HCT116 (cell line): ENCODE measurements at regions not wholly inside any gene's neighbourhood (a gene's known extent, or its start where the extent isn't known, plus 50 kb on each side); places are given as distances from the start of the nearest gene placed in this dataset.

Experiments
- ATAC-seq: fragments of 200-7000 bp; cut with Tn5 transposase; 2 replicates; pipeline ENCODE4 v1.9.1; 2020; ENCODE audit warnings: mild to moderate bottlenecking, moderate library complexity
- BruUV-seq: library from RNA; stranded (reverse); fragments of 400-500 nt; replicated peaks from 2 replicates; lab custom pipeline; 2021; lab: Mats Ljungman, UMichigan
- CTCF ChIA-PET: fragments of 300-600 bp; sonication (Branson Sonifier 250); formaldehyde crosslinking; loops from one replicate; lab custom pipeline; 2021; ENCODE audit warnings: antibody characterized with exemption; lab: Charles Lee
- POLR2A ChIA-PET: fragments of 300-600, 350-600 bp; sonication (Branson Sonifier 250); formaldehyde crosslinking; loops from one replicate; lab custom pipeline; 2021; ENCODE audit warnings: antibody characterized with exemption; lab: Charles Lee
- RAD21 ChIA-PET, 2 experiments: fragments of 300-600 bp; sonication (Branson Sonifier 250); formaldehyde crosslinking; loops; one replicate each; lab custom pipeline; 2023; ENCODE audit warnings: low total read pairs in 2 of 2; ENCODE audit not compliant: uncharacterized antibody in 2 of 2, unreplicated experiment in 2 of 2, low non-redundant PET in 1 of 2; lab: Charles Lee
- DNase-seq: peaks from one replicate; pipeline ENCODE4 v3.0.0-alpha.2; 2010; ENCODE audit warnings: low read depth, low spot score
- H2AFZ ChIP-seq: fragments of 200-600 bp; shearing (Covaris generic), sonication (generic); 2 replicates; pipeline ENCODE4 v1.6.1; 2017; ENCODE audit warnings: low read depth, mixed run types, mixed read lengths, antibody characterized with exemption, low read length; ENCODE audit not compliant: poor library complexity, severe bottlenecking
- H3K27ac ChIP-seq: 2 replicates; pipeline ENCODE4 v1.5.1; 2012; ENCODE audit warnings: low read depth, low read length
- H3K27me3 ChIP-seq: fragments of 200-600 bp; sonication (generic); 2 replicates; pipeline ENCODE4 v1.6.1; 2016; ENCODE audit warnings: mixed run types, low read length, mixed read lengths; ENCODE audit not compliant: insufficient read depth
- H3K36me3 ChIP-seq, 2 experiments: fragments of 200-500 bp in 1 of 2; fragments of 200-600 bp in 1 of 2; sonication (Bioruptor generic) in 1 of 2; sonication (generic) in 1 of 2; 2 replicates each; pipeline versions ENCODE4 v1.5.1 to v1.6.1; 2014 to 2016; ENCODE audit warnings: low read length in 2 of 2, inconsistent platforms in 1 of 2, mixed read lengths in 1 of 2, mixed run types in 1 of 2; ENCODE audit not compliant: insufficient read depth in 2 of 2, control insufficient read depth in 1 of 2
- H3K4me1 ChIP-seq, 2 experiments: fragments of 200-600 bp in 1 of 2; sonication (generic) in 1 of 2; 2 replicates each; pipeline versions ENCODE4 v1.5.1 to v1.6.1; 2012 to 2017; ENCODE audit warnings: low read length in 2 of 2, inconsistent platforms in 1 of 2, mild to moderate bottlenecking in 1 of 2, mixed read lengths in 1 of 2, mixed run types in 1 of 2, moderate library complexity in 1 of 2; ENCODE audit not compliant: insufficient read depth in 2 of 2, control insufficient read depth in 1 of 2
- H3K4me2 ChIP-seq: fragments of 200-600 bp; sonication (generic); 2 replicates; pipeline ENCODE4 v1.6.1; 2017; ENCODE audit warnings: mixed run types, low read length, mixed read lengths
- H3K4me3 ChIP-seq, 2 experiments: fragments of 200-600 bp in 1 of 2; sonication (generic) in 1 of 2; replicated peaks in 1 of 2; 2 replicates each; pipeline ENCODE4 v1.5.1; 2011 to 2016; ENCODE audit warnings: low read length in 2 of 2, control low read depth in 1 of 2, low read depth in 1 of 2, mild to moderate bottlenecking in 1 of 2, mixed read lengths in 1 of 2, mixed run types in 1 of 2
- H3K79me2 ChIP-seq: fragments of 200-600 bp; sonication (generic); 2 replicates; pipeline ENCODE4 v1.6.1; 2017; ENCODE audit warnings: mild to moderate bottlenecking, mixed run types, low read length, moderate library complexity, mixed read lengths; ENCODE audit not compliant: insufficient read depth
- H3K9ac ChIP-seq: fragments of 200-600 bp; sonication (generic); 2 replicates; pipeline ENCODE4 v1.6.1; 2016; ENCODE audit warnings: low read length, mixed read lengths
- H3K9me2 ChIP-seq: fragments of 200-600 bp; sonication (generic), shearing (Covaris generic); 2 replicates; pipeline ENCODE4 v1.6.1; 2017; ENCODE audit warnings: mixed run types, mild to moderate bottlenecking, moderate library complexity; ENCODE audit not compliant: insufficient read depth
- H3K9me3 ChIP-seq, 2 experiments: fragments of 200-500 bp in 1 of 2; fragments of 200-600 bp in 1 of 2; sonication (Bioruptor generic) in 1 of 2; sonication (generic) in 1 of 2; 2 replicates each; pipeline ENCODE4 v1.6.1; 2014 to 2017; ENCODE audit warnings: low read length in 2 of 2, mixed read lengths in 2 of 2, inconsistent platforms in 1 of 2, low read depth in 1 of 2, mild to moderate bottlenecking in 1 of 2, mixed run types in 1 of 2, moderate library complexity in 1 of 2; ENCODE audit not compliant: control insufficient read depth in 1 of 2, insufficient read depth in 1 of 2
- H4K20me1 ChIP-seq: fragments of 200-600 bp; sonication (generic), shearing (Covaris generic); 2 replicates; pipeline ENCODE4 v1.6.1; 2017; ENCODE audit warnings: mixed run types, mild to moderate bottlenecking, moderate library complexity; ENCODE audit not compliant: insufficient read depth
- ATF3 ChIP-seq: IDR thresholded peaks from 2 replicates; pipeline ENCODE4 v1.6.1; 2012
- CBX3 ChIP-seq: IDR thresholded peaks from 2 replicates; pipeline ENCODE4 v1.6.1; 2012; ENCODE audit warnings: low read depth
- CEBPB ChIP-seq: IDR thresholded peaks from 2 replicates; pipeline ENCODE4 v1.6.1; 2012; ENCODE audit warnings: low read depth
- CTCF ChIP-seq, 3 experiments: fragments of 200-600 bp in 1 of 3; sonication (generic) in 1 of 3; IDR thresholded peaks in 2 of 3; conservative IDR thresholded peaks in 1 of 3; 2 replicates each; pipeline ENCODE4 v1.5.1; 2012 to 2017; ENCODE audit warnings: low read depth in 2 of 3, low read length in 2 of 3, antibody characterized with exemption in 1 of 3, borderline replicate concordance in 1 of 3, control low read depth in 1 of 3, mild to moderate bottlenecking in 1 of 3, mixed read lengths in 1 of 3, mixed run types in 1 of 3, moderate library complexity in 1 of 3; ENCODE audit not compliant: insufficient read depth in 1 of 3
- EGR1 ChIP-seq: IDR thresholded peaks from 2 replicates; pipeline ENCODE4 v1.6.1; 2012; ENCODE audit warnings: low read depth
- ELF1 ChIP-seq: IDR thresholded peaks from 2 replicates; pipeline ENCODE4 v1.6.1; 2012; ENCODE audit warnings: low read depth, borderline replicate concordance
- EZH2 ChIP-seq: fragments of 200-600 bp; sonication (generic); IDR thresholded peaks from 2 replicates; pipeline ENCODE4 v1.6.1; 2017; ENCODE audit warnings: antibody characterized with exemption, mixed run types
- EZH2phosphoT487 ChIP-seq: fragments of 200-600 bp; IDR thresholded peaks from 2 replicates; pipeline ENCODE4 v1.6.1; 2018; ENCODE audit warnings: antibody characterized with exemption, borderline replicate concordance
- FOSL1 ChIP-seq: IDR thresholded peaks from 2 replicates; pipeline ENCODE4 v1.6.1; 2012; ENCODE audit warnings: low read depth
- JUND ChIP-seq: IDR thresholded peaks from 2 replicates; pipeline ENCODE4 v1.6.1; 2012
- POLR2A ChIP-seq: IDR thresholded peaks from 2 replicates; pipeline ENCODE4 v1.7.0; 2011; ENCODE audit warnings: borderline replicate concordance; ENCODE audit not compliant: insufficient read depth, insufficient read length; ENCODE audit errors: extremely low read depth
- RAD21 ChIP-seq: IDR thresholded peaks from 2 replicates; pipeline ENCODE4 v1.6.1; 2012; ENCODE audit warnings: low read depth, mild to moderate bottlenecking
- SP1 ChIP-seq: IDR thresholded peaks from 2 replicates; pipeline ENCODE4 v1.6.1; 2012; ENCODE audit warnings: low read depth
- SRF ChIP-seq: IDR thresholded peaks from 2 replicates; pipeline ENCODE4 v1.6.1; 2012; ENCODE audit warnings: low read depth
- TCF7L2 ChIP-seq: IDR thresholded peaks from 2 replicates; pipeline ENCODE4 v1.7.0; 2011; ENCODE audit warnings: borderline replicate concordance, inconsistent platforms; ENCODE audit not compliant: insufficient read depth, insufficient read length; ENCODE audit errors: extremely low read depth
- YY1 ChIP-seq: IDR thresholded peaks from 2 replicates; pipeline ENCODE4 v1.6.1; 2011; ENCODE audit warnings: low read length, low read depth, moderate library complexity, mild to moderate bottlenecking; ENCODE audit not compliant: insufficient replicate concordance; ENCODE audit errors: extremely low read depth
- ZFX ChIP-seq: fragments of 450-650 bp; IDR thresholded peaks from 2 replicates; pipeline ENCODE4 v1.6.1; 2017
- ZNF274 ChIP-seq: fragments of 200-500 bp; sonication (Bioruptor generic); IDR thresholded peaks from 2 replicates; pipeline ENCODE4 v1.6.1; 2014; ENCODE audit warnings: mild to moderate bottlenecking, low read depth, low read length, inconsistent platforms
- intact Hi-C: fragments of 100-400 bp; cut with micrococcal nuclease; formaldehyde crosslinking; loops from 2 replicates; pipeline ENCODE4 v1.10.0; 2022
- TF ChIP-seq, protein P1 (sequence below): IDR thresholded peaks from 2 replicates; pipeline ENCODE4 v1.6.1; 2012; ENCODE audit warnings: low read depth
- TF ChIP-seq, protein P2 (sequence below): IDR thresholded peaks from 2 replicates; pipeline ENCODE4 v1.6.1; 2011; ENCODE audit warnings: mild to moderate bottlenecking, low read length, moderate library complexity; ENCODE audit not compliant: insufficient replicate concordance; ENCODE audit errors: extremely low read depth

DNA sequence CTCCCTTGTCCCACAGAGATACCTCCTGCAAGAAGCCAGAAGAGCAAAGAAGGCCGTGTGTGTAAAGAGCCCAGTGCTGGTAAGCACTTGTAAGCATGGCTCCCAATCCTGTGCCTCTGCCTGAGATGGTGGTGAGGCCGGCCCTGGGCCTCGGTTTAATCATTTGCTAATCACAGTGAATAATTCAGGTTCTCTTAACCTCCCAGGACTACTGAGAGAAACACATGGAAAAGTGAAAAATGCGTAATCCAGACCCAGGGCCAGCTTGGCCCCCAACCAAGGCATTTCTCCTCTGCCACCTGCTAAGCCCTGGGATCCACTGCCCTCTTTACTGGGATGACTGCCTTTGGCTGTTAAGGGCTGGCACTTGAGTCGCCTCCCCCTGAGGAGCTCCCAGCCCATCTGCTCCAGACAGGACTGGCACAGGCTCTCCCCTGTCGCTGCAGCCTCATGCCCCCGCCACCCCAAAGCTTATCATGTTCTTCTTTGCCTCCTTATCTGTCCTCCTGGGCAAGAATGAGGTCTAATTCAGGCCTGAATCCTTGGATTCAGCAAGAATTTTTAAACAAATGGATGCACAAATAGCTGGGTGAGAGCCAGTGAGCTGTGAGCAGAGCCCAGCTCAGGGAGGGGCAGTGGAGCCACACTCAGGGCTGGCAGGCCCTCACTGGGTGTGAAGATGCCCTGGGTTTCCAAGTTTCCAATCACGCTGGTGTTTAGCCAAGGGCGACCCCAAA, 193.9 kb upstream of the HS6ST1 start:
- Histone ChIP-seq H3K79me2 (no peaks in the 10 kb centered on the region), H3K9ac (no peak overlapping the region), H3K9me2 (no peaks in the 10 kb centered on the region), H3K36me3 (no peaks in the 10 kb centered on the region), H3K4me2 (no peak overlapping the region), H3K27ac (no peak overlapping the region), H3K9me3 (0 out of 4 replicates have a peak, but pooled peaks cover 0 to 3% of the 10 kb centered on the region in 2 experiments), H3K4me3 (no peak overlapping the region), H4K20me1 (no peaks in the 10 kb centered on the region), H3K4me1 (no peaks in the 10 kb centered on the region), H2AFZ (no peak overlapping the region), H3K27me3 (no peaks in the 10 kb centered on the region)
- ATAC-seq = no peak
- intact Hi-C loops = no loop called here
- POLR2A ChIA-PET = no interaction called here
- BruUV-seq = no TSS peak
- CTCF ChIA-PET = no interaction called here
- RAD21 ChIA-PET = no interaction called here
- DNase-seq = no peak
- TF ChIP-seq CBX3 = no peak
- TF ChIP-seq TCF7L2 = no peak
- no peak for TF ChIP-seq ZFX
- TF ChIP-seq YY1 = no peak
- TF ChIP-seq, protein P1, sequence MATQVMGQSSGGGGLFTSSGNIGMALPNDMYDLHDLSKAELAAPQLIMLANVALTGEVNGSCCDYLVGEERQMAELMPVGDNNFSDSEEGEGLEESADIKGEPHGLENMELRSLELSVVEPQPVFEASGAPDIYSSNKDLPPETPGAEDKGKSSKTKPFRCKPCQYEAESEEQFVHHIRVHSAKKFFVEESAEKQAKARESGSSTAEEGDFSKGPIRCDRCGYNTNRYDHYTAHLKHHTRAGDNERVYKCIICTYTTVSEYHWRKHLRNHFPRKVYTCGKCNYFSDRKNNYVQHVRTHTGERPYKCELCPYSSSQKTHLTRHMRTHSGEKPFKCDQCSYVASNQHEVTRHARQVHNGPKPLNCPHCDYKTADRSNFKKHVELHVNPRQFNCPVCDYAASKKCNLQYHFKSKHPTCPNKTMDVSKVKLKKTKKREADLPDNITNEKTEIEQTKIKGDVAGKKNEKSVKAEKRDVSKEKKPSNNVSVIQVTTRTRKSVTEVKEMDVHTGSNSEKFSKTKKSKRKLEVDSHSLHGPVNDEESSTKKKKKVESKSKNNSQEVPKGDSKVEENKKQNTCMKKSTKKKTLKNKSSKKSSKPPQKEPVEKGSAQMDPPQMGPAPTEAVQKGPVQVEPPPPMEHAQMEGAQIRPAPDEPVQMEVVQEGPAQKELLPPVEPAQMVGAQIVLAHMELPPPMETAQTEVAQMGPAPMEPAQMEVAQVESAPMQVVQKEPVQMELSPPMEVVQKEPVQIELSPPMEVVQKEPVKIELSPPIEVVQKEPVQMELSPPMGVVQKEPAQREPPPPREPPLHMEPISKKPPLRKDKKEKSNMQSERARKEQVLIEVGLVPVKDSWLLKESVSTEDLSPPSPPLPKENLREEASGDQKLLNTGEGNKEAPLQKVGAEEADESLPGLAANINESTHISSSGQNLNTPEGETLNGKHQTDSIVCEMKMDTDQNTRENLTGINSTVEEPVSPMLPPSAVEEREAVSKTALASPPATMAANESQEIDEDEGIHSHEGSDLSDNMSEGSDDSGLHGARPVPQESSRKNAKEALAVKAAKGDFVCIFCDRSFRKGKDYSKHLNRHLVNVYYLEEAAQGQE = no peak
- TF ChIP-seq CEBPB = no peak
- no peak for TF ChIP-seq RAD21
- no peak for TF ChIP-seq EZH2
- TF ChIP-seq, protein P2, sequence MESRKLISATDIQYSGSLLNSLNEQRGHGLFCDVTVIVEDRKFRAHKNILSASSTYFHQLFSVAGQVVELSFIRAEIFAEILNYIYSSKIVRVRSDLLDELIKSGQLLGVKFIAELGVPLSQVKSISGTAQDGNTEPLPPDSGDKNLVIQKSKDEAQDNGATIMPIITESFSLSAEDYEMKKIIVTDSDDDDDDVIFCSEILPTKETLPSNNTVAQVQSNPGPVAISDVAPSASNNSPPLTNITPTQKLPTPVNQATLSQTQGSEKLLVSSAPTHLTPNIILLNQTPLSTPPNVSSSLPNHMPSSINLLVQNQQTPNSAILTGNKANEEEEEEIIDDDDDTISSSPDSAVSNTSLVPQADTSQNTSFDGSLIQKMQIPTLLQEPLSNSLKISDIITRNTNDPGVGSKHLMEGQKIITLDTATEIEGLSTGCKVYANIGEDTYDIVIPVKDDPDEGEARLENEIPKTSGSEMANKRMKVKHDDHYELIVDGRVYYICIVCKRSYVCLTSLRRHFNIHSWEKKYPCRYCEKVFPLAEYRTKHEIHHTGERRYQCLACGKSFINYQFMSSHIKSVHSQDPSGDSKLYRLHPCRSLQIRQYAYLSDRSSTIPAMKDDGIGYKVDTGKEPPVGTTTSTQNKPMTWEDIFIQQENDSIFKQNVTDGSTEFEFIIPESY = no peak
- no peak for TF ChIP-seq ELF1
- no peak for TF ChIP-seq POLR2A
- TF ChIP-seq ATF3 = no peak
- no peak for TF ChIP-seq ZNF274
- TF ChIP-seq JUND = no peak
- TF ChIP-seq CTCF (IDR thresholded peaks at IDR 0.05 in 2 of 3, conservative IDR thresholded peaks at IDR 0.05 in 1 of 3; ENCODE audit: borderline replicate concordance in 1 of 3, insufficient read depth in 1 of 3, low read depth in 2 of 3, low read length in 2 of 3) = no peak
- no peak for TF ChIP-seq EZH2phosphoT487
- TF ChIP-seq SRF = no peak
- TF ChIP-seq SP1 = no peak
- no peak for TF ChIP-seq EGR1
- no peak for TF ChIP-seq FOSL1
